Retinal pigment epithelial cell (primary cell): ENCODE measurements at regions not wholly inside any gene's neighbourhood (a gene's known extent, or its start where the extent isn't known, plus 50 kb on each side); places are given as distances from the start of the nearest gene placed in this dataset.

Source experiments
- DNase-seq: peaks from one replicate; pipeline ENCODE4 v3.0.0-alpha.2; 2010; ENCODE audit warnings: low read depth
- H3K4me3 ChIP-seq: 2 replicates; pipeline ENCODE4 v1.5.1; 2011; ENCODE audit warnings: mild to moderate bottlenecking, low read length, control low read depth, moderate library complexity
- TF ChIP-seq, protein P1 (sequence below): conservative IDR thresholded peaks from 2 replicates; pipeline ENCODE4 v1.5.1; 2011; ENCODE audit warnings: low read depth, low read length, control low read depth, inconsistent platforms

DNA sequence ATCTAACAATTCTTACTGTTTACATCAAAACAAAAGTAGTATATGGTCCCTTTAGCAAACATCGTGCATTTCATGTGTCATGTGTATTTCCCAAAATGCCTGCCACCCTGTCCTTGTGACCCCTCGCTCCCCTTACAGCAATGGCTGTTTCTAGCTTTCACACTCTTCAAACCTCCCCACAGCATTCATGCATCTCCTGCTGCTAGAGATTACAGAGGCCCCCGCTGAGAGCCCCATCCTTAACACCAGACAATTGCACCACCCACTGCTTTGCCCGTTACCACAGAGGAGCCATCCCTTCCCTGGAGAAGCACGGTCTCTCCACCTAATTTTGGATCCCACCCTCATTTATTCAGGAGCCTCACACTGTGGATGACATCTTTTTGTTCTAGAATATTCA is 149.7 kb upstream of the IRX4 start:
- TF ChIP-seq, protein P1, sequence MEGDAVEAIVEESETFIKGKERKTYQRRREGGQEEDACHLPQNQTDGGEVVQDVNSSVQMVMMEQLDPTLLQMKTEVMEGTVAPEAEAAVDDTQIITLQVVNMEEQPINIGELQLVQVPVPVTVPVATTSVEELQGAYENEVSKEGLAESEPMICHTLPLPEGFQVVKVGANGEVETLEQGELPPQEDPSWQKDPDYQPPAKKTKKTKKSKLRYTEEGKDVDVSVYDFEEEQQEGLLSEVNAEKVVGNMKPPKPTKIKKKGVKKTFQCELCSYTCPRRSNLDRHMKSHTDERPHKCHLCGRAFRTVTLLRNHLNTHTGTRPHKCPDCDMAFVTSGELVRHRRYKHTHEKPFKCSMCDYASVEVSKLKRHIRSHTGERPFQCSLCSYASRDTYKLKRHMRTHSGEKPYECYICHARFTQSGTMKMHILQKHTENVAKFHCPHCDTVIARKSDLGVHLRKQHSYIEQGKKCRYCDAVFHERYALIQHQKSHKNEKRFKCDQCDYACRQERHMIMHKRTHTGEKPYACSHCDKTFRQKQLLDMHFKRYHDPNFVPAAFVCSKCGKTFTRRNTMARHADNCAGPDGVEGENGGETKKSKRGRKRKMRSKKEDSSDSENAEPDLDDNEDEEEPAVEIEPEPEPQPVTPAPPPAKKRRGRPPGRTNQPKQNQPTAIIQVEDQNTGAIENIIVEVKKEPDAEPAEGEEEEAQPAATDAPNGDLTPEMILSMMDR: no peak
- no peak overlapping the region for H3K4me3 ChIP-seq
- no peak for DNase-seq

DNA sequence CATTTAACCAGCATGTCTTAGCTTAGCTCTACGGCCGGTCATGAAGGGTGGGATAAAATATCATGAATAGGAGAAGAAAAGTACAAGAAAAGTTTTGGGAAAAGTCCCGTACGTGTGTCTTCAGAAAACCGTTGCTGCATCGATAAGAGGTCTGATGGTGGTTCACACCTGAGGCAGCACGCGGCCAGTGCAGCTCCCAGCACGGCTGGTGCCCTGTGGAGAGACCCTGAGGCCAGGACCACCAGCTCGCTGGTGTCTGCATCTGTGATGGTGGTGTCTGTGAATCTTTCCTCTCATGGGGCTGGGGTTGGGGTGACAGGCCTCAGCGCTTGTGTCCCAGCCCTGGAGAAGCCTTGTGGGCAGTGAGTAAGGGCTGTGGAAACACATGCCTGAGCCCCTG is 148.9 kb upstream of the IRX4 start:
- DNase-seq: no peak
- H3K4me3 ChIP-seq: no peak overlapping the region
- TF ChIP-seq, protein P1: no peak

DNA sequence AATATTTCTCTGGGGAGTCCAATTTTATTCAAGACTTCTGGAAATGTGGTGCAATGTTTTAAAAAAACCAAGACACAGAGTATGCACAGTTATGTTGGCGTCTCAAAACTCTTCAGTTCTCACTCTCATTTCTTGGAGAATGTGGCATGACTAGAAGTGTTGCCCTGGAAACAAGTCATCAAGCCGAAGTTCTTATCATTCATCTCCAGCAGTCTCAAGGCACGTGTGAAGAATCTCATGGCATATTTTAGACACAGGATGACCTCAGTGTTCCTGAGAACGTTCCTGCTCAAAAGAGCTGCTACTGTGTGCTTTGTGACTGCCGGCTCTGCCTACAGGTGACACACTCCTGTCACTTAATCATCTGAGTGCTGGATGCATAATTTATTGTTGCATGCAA is 147.4 kb upstream of the IRX4 start:
- DNase-seq: no peak
- TF ChIP-seq, protein P1: no peak
- H3K4me3 ChIP-seq: no peak overlapping the region

DNA sequence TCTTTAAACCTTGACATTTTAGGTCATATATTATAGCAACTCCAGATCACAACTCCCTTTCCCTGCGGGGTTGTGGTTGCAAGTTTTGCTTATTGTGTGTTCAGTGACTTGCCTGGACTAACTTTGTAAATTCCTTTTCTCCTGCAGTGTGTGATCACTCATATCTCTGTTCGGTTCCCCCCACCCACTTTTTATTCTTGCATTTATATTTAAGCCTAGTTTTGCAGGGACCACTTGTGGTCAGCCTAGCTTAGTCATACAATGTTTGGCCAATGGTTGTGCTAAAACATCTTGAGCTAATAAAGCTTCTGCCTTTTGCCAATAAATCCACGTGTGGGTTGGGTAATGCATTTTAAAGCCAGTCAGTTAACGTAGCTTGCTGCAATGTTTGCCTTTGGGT is 146.5 kb upstream of the IRX4 start:
- no peak overlapping the region for H3K4me3 ChIP-seq
- TF ChIP-seq, protein P1: no peak
- DNase-seq: no peak

DNA sequence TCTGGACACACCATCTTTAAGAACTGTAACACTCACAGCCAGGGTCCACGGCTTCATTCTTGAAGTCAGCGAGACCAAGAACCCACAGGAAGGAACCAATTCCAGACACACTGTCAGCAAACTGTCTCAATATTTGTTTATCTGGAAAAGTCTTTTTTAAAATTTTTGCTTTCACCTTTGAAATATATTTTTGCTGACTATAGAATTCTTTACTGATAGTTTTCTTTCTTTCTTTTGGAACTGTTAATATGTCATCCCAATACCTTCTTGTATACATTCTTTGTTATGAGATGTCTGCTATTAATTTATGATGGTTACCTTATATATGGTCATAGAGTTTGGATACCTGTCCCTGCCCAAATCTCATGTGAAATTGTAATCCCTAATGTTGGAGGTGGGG is 145.1 kb upstream of the IRX4 start:
- no peak overlapping the region for H3K4me3 ChIP-seq
- TF ChIP-seq, protein P1: no peak
- DNase-seq: no peak

DNA sequence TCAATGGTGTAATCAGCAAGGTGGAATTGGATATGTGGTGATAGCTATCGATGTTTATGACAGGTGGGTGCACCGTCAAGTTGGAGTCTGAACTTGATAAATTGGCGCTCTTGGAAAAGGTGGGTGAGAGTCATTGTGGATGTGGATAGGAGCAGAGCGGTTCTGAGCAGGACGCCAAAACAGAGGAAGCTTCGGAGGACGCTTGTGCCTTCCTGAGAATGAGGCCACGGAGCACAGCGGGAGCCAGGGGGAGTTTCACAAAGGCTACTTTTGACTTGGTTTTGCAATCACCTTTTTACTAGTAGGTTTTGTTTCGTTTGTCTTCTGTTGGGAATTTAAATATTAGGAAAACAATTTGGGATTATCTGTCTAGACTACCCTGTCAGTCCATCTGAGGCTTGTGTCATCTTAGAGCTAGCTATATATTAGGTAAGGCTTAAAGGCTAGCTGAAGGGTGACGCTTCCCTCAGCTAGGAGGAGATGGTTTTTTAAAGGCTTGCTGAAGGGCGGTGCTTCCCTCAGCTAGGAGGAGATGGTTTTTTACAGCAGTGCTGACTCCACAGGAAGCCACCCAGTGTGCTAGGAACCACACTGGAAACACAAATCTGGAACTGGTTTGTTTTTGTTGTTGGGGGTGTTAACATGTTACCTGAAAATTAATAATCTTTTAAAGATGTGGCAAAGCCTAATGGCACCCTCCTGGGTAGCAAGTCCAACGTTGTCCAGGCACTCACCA is 142.4 kb upstream of the IRX4 start:
- TF ChIP-seq, protein P1: no peak
- no peak overlapping the region for H3K4me3 ChIP-seq
- DNase-seq: no peak

DNA sequence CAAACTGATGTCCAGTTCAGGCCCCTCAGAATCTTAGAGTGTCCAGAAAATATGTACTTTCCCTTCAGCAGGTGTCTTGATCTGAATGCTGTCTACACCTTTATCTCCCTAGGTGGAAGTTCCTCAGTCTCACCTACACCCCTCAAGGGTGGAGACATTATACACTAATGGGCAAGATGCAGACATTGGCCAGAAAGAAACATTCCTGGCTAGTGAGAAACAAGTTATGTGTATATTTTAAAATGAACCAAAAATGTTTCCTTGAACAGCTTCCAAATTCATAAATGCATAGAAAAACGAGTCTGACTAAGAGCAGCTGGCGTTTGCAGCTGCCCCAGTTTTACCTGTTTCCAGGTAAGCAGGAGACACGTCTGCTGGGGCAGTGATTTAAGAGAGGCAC is 140.5 kb upstream of the IRX4 start:
- H3K4me3 ChIP-seq: no peak overlapping the region
- TF ChIP-seq, protein P1: no peak
- no peak for DNase-seq
